Caco-2 (cell line): ENCODE measurements at regions not wholly inside any gene's neighbourhood (a gene's known extent, or its start where the extent isn't known, plus 50 kb on each side); places are given as distances from the start of the nearest gene placed in this dataset.

Experiments
- BruUV-seq: library from RNA; stranded (reverse); fragments of 400-500 nt; replicated peaks from 2 replicates; lab custom pipeline; 2021; lab: Mats Ljungman, UMichigan
- CTCF ChIA-PET: fragments of 300-600 bp; sonication (Branson Sonifier 250); formaldehyde crosslinking; loops from one replicate; lab custom pipeline; 2022; ENCODE audit warnings: antibody characterized with exemption; lab: Charles Lee
- POLR2A ChIA-PET: fragments of 300-600 bp; sonication (Branson Sonifier 250); formaldehyde crosslinking; loops from one replicate; lab custom pipeline; 2022; ENCODE audit warnings: antibody characterized with exemption; lab: Charles Lee
- DNase-seq, 2 experiments: peaks; one replicate each; pipeline versions ENCODE4 v3.0.0 to v3.0.0-alpha.2; 2020 to 2022
- H3K27me3 ChIP-seq: replicated peaks from 2 replicates; pipeline ENCODE4 v1.6.0; 2011; ENCODE audit warnings: low read length; ENCODE audit not compliant: control insufficient read depth, insufficient read depth
- H3K36me3 ChIP-seq: 2 replicates; pipeline ENCODE4 v1.5.1; 2011; ENCODE audit warnings: low read length; ENCODE audit not compliant: control insufficient read depth, insufficient read depth
- H3K4me1 ChIP-seq: fragments of 250-450 bp; sonication (Bioruptor Pico); 2 replicates; pipeline ENCODE4 v1.5.1; 2020; ENCODE audit warnings: mild to moderate bottlenecking
- H3K4me3 ChIP-seq: 2 replicates; pipeline ENCODE4 v1.5.1; 2011; ENCODE audit warnings: low read depth, mild to moderate bottlenecking, control low read depth, low read length
- H3K9me3 ChIP-seq: fragments of 250-450 bp; sonication (Bioruptor Pico); 2 replicates; pipeline ENCODE4 v1.5.1; 2020; ENCODE audit warnings: mild to moderate bottlenecking, moderate library complexity
- H3K27ac Mint-ChIP-seq: one replicate; pipeline ENCODE4 v1.8.0; 2022; ENCODE audit warnings: mixed read lengths; ENCODE audit not compliant: unreplicated experiment
- H3K27me3 Mint-ChIP-seq: one replicate; pipeline ENCODE4 v1.8.0; 2022; ENCODE audit warnings: mixed read lengths; ENCODE audit not compliant: insufficient read depth, unreplicated experiment
- H3K36me3 Mint-ChIP-seq: one replicate; pipeline ENCODE4 v1.8.0; 2022; ENCODE audit warnings: mild to moderate bottlenecking, mixed read lengths; ENCODE audit not compliant: insufficient read depth, unreplicated experiment
- H3K4me1 Mint-ChIP-seq: one replicate; pipeline ENCODE4 v1.8.0; 2022; ENCODE audit warnings: low read depth, mixed read lengths; ENCODE audit not compliant: unreplicated experiment
- H3K4me3 Mint-ChIP-seq: one replicate; pipeline ENCODE4 v1.8.0; 2022; ENCODE audit warnings: mild to moderate bottlenecking, moderate library complexity, mixed read lengths; ENCODE audit not compliant: unreplicated experiment
- H3K9me3 Mint-ChIP-seq: one replicate; pipeline ENCODE4 v1.8.0; 2022; ENCODE audit warnings: mixed read lengths; ENCODE audit not compliant: unreplicated experiment
- intact Hi-C: fragments of 100-400 bp; cut with micrococcal nuclease; formaldehyde crosslinking; loops from one replicate; pipeline ENCODE4 v1.10.0; 2022; ENCODE audit not compliant: unreplicated experiment
- TF ChIP-seq, protein P1 (sequence below), 2 experiments: fragments of 200-600 bp in 1 of 2; IDR thresholded peaks; 1 replicate in 1 of 2; 2 replicates in 1 of 2; pipeline versions ENCODE4 v1.5.1 to v1.8.0; 2011 to 2022; ENCODE audit warnings: antibody characterized with exemption in 1 of 2, control low read depth in 1 of 2, inconsistent platforms in 1 of 2, low read depth in 1 of 2, low read length in 1 of 2, mild to moderate bottlenecking in 1 of 2, moderate library complexity in 1 of 2; ENCODE audit not compliant: insufficient read depth in 1 of 2, severe bottlenecking in 1 of 2, unreplicated experiment in 1 of 2

DNA sequence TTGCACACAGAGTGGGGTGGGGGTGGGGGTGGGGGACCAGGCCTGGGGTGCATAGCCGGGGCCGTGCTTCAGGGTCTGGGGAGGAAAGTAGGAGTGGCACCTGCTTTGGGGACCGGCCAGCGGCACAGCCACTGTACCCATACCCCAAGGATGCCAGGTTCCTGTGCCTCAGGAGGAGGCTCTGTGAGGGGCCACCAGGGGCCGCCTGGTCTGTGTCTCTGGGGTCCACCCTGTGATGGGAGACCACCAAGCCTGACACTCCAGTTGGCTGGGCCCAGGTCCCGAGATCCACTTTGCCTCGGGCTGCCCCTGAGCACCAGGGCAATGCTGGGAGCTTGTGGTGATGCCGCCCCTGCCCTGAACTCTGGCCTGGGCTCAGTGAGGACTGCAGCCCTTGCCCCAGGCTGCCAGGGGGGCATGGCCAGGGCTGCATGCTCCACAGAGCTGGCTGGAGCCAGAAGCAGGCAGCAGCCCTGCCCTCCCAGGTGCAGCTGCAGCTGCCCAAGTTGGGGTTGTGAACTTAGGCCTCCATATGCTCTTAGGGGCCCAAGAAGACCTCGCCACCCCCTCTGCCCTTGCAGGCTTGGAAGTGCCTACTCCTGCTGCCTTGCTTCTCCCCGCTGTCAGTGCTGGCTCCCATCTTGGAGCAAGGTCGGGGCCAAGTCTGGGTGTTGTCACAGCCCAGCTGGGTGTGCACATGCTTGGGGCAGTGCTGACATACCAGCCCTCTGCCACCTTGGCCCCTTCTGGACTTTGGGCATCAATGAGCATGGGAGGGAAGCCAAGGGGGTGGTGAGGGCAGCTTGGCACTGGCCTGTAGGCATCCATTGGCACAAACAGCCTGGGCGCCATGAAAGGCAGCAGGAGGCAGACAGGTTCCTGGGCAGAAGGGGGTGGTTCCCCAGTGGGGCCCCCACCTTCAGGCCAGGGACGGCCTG is 123.3 kb upstream of the THY1 start:
- Mint-ChIP-seq H3K27me3 (peaks cover 8% of the 10 kb centered on the region), H3K27ac (no peak overlapping the region), H3K4me3 (no peak overlapping the region), H3K4me1 (no peaks in the 10 kb centered on the region), H3K36me3 (no peaks in the 10 kb centered on the region), H3K9me3 (peaks cover 10% of the 10 kb centered on the region)
- no peak for DNase-seq
- ChIA-PET POLR2A (no interaction called here), CTCF (interaction anchor here (0.6 to 1.1 kb wide), 3 partner anchors 12 to 72 kb away, joined by 3 to 5 read pairs (median 3); no protein-coding TSS in a partner anchor)
- H3K36me3 ChIP-seq, result no peaks in the 10 kb centered on the region
- H3K4me3 ChIP-seq, result no peak overlapping the region
- peaks cover 29% of the 10 kb centered on the region for H3K9me3 ChIP-seq
- H3K4me1 ChIP-seq, result no peaks in the 10 kb centered on the region
- TF ChIP-seq, protein P1, sequence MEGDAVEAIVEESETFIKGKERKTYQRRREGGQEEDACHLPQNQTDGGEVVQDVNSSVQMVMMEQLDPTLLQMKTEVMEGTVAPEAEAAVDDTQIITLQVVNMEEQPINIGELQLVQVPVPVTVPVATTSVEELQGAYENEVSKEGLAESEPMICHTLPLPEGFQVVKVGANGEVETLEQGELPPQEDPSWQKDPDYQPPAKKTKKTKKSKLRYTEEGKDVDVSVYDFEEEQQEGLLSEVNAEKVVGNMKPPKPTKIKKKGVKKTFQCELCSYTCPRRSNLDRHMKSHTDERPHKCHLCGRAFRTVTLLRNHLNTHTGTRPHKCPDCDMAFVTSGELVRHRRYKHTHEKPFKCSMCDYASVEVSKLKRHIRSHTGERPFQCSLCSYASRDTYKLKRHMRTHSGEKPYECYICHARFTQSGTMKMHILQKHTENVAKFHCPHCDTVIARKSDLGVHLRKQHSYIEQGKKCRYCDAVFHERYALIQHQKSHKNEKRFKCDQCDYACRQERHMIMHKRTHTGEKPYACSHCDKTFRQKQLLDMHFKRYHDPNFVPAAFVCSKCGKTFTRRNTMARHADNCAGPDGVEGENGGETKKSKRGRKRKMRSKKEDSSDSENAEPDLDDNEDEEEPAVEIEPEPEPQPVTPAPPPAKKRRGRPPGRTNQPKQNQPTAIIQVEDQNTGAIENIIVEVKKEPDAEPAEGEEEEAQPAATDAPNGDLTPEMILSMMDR (IDR thresholded peaks at IDR 0.05; ENCODE audit: insufficient read depth in 1 of 2, low read depth in 1 of 2, low read length in 1 of 2, severe bottlenecking in 1 of 2, unreplicated experiment in 1 of 2), result no peak
- no TSS peak for BruUV-seq
- H3K27me3 ChIP-seq, result no peaks in the 10 kb centered on the region
- intact Hi-C loops, result no loop called here

- no TSS peak for BruUV-seq
- Mint-ChIP-seq H3K4me1 (no peaks in the 10 kb centered on the region), H3K4me3 (no peak overlapping the region), H3K27ac (no peak overlapping the region), H3K36me3 (no peaks in the 10 kb centered on the region), H3K9me3 (no peaks in the 10 kb centered on the region), H3K27me3 (peaks cover 11% of the 10 kb centered on the region)
- no peak overlapping the region for H3K4me3 ChIP-seq
- no peaks in the 10 kb centered on the region for H3K4me1 ChIP-seq
- no peaks in the 10 kb centered on the region for H3K36me3 ChIP-seq
- no peak for DNase-seq
- H3K27me3 ChIP-seq, result no peaks in the 10 kb centered on the region
- H3K9me3 ChIP-seq, result no peaks in the 10 kb centered on the region
- intact Hi-C loops, result no loop called here
- POLR2A ChIA-PET, result no interaction called here
- TF ChIP-seq, protein P1 (IDR thresholded peaks at IDR 0.05; ENCODE audit: insufficient read depth in 1 of 2, low read depth in 1 of 2, low read length in 1 of 2, severe bottlenecking in 1 of 2, unreplicated experiment in 1 of 2), result no peak
- CTCF ChIA-PET, result no interaction called here
Measured at GRCh38 chr11:119540370-119541125, 117.6 kb upstream of the THY1 start.

GRCh38 chr11:119539583-119539982 is 116.6 kb upstream of the THY1 start:
- H3K4me1 ChIP-seq, result no peaks in the 10 kb centered on the region
- ChIA-PET POLR2A (no interaction called here), CTCF (no interaction called here)
- Mint-ChIP-seq H3K36me3 (no peaks in the 10 kb centered on the region), H3K27ac (no peak overlapping the region), H3K4me1 (no peaks in the 10 kb centered on the region), H3K4me3 (no peak overlapping the region), H3K27me3 (peaks cover 11% of the 10 kb centered on the region), H3K9me3 (no peaks in the 10 kb centered on the region)
- no TSS peak for BruUV-seq
- intact Hi-C loops, result no loop called here
- DNase-seq, result no peak
- TF ChIP-seq, protein P1 (IDR thresholded peaks at IDR 0.05; ENCODE audit: insufficient read depth in 1 of 2, low read depth in 1 of 2, low read length in 1 of 2, severe bottlenecking in 1 of 2, unreplicated experiment in 1 of 2), result no peak
- no peaks in the 10 kb centered on the region for H3K27me3 ChIP-seq
- no peaks in the 10 kb centered on the region for H3K9me3 ChIP-seq
- H3K36me3 ChIP-seq, result no peaks in the 10 kb centered on the region
- no peak overlapping the region for H3K4me3 ChIP-seq
